ENCODE measurements at regions not wholly inside any gene's neighbourhood (a gene's known extent, or its start where the extent isn't known, plus 50 kb on each side); places are given as distances from the start of the nearest gene placed in this dataset.

GRCh38 chr18:75760208-75760607, 332.7 kb upstream of the SMIM21 start:
- TF ChIP-seq CTCF (IDR thresholded peaks at IDR 0.05; ENCODE audit: insufficient read depth, low read depth, low read length) (no peak), EZH2 (IDR thresholded peaks at IDR 0.05; ENCODE audit: insufficient read depth, low read length) (no peak)

All from astrocyte (in vitro differentiated cells and primary cell).